Activated T-cell treated with anti-CD3 and anti-CD28 coated beads for 48 hours (primary cell): ENCODE measurements at regions not wholly inside any gene's neighbourhood (a gene's known extent, or its start where the extent isn't known, plus 50 kb on each side); places are given as distances from the start of the nearest gene placed in this dataset.

Experiments used
- DNase-seq: peaks from one replicate; pipeline ENCODE4 v3.0.0-alpha.2; 2020; ENCODE audit warnings: low read depth

DNA sequence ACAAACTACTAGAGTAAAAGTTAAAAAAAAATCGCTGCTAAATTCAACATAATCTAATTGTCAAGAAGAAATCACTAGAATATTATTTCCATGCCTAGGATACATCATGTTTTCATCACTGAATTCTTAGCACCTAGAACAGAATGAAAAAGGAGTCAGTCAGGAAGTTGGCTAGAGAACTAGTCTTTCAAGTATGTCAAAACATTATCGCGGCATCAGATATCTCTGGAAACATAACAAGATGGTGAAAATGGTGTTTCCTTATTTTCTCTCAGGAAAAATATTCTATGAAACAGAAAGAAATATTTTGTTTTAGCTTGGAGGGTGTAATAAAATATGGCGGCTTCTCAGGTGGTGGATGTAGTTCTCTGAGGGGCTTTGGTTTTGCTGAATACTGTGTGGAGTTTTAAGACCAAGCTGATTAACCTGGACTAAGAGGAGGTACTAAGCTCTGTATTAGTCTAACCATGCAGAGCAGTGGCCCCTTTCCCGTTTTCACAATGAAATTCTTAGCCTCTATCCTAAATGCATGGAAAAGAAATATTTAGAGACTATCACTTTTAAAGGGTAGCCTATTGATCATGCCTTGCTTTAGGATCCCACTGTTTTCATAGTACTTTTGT, 205.6 kb downstream of the MDFIC start:
- no peak for DNase-seq

DNA sequence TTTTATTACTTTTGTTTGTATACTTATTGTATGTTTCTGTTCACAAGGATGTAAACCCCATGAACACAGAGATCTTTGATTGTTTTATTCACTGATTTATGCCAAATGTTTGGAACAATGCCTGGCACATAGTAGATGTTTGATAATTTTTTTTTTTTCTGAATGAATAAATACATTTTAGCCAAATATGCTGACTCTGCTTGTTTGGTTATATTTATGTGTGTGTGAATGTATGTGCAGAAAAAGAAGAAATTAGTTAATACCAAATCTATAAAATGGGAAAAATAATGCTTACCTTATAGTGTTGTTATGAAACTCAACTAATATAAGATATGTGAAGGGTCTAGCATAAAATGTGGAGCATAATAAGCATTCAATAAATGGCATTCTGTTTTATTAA, 203.9 kb downstream of the MDFIC start:
- no peak for DNase-seq

GRCh38 chr7:115125312-115125711, 203.4 kb downstream of the MDFIC start:
- DNase-seq, result no peak

DNA sequence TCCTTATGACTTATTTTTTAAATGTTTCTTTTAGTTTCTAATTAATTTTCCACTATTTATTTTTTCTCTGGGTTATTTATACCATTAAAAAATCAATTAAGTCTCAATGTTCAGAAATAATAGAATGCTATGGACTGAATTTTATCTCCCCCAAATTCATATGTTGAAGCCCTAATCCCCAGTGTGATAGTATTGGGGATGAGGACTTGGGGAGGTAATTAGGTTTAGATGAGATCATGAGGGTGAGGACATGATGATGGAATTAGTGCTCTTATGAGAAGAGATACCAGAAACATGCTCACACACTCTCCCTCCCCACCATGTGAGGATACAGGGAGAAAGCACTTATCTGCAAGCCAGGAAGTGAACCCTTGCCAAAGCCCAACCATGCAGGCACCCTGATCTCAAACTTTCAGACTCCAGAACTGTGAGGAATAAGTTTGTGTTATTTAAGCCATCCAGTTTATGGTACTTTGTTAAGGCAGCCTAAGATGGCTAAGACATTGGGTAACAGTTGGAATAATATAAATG, 202.6 kb downstream of the MDFIC start:
- DNase-seq, result no peak

DNA sequence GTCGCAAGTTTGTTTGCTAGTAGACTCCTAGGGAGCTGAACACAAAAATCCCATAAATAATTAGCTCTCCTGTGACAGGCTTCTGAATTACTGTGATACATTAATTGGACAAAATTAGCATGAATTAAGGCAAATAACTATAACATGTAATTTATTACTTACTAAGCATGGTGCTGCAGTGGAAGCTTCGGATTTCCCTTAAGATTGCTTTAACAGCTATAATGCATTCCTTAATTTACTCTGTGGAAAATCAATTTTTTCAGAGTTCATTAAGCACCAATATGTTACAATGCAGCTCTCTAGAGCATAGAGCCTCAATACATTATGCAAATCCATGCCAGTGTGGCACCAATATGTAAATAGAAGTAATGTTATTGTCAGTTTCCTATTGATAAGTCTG, 201.5 kb downstream of the MDFIC start:
- DNase-seq, result no peak

DNA sequence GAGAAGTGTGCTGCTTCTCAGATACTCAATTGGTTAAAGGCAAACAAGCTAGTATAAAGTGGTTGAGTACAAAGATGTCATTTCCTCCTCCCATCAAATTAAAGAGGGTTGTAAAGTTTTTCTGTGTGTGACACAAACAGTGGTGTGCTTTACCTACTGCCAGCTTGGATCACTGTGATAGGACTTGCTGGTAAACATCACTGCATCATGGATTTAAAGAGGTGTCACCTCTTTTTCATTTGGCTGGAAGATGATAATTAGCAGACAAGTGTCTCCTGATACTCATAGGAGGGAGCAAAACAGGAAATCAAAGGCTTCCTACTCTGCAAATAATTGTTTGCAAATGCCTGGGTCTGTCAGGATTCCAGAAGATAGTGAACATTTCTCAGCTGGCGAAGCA, 200.5 kb downstream of the MDFIC start:
- no peak for DNase-seq

GRCh38 chr7:115117748-115118147, 195.9 kb downstream of the MDFIC start:
- no peak for DNase-seq

DNA sequence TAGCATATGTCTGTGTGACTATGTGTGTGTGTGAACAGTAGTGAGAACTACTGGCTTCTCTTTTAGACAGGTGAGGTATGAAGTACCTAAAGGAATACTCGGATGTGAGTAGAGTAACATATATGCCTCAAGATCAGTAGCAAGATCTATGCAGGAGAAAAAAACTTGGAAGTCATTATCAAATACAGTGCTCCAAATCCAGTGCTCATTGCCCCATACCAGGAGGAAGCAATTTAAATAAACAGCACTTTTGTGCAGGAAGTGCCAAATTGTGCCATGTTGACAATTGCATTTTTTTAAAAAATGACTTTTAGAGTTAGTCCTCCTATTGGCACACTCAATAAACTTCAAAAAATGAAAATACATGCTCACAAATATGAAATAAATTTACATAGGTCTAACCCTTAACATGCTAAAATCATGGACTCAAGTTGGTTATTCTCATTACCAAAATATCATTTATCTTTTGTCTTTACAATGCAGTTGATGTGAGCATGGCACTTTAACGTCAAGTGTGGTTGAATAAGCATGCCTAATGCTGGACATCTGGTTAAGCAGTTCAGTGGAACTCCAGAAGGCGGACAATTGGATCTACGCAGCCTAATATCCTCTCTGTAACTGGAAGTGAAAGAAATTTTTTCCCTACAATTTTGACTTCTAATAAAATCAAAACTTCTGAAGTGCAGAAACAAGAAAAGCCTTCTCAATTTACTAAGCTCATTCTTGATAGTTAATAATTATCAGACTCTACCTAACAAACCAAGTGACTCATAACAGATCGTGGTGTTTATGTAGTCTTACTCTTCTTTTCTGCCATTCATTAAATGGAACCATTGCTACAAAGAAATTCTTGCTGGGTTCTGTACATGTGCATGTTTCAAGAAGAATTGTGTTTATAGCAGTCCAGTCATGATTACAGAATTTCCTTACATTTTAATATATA, 195.2 kb downstream of the MDFIC start:
- DNase-seq, result no peak

- no peak for DNase-seq
These were observed 191.9 kb downstream of the MDFIC start for GRCh38 chr7:115113776-115114175.

- no peak for DNase-seq
These were observed 191.2 kb downstream of the MDFIC start for GRCh38 chr7:115113131-115113530.

GRCh38 chr7:115110523-115110922, 188.6 kb downstream of the MDFIC start:
- DNase-seq, result no peak

DNA sequence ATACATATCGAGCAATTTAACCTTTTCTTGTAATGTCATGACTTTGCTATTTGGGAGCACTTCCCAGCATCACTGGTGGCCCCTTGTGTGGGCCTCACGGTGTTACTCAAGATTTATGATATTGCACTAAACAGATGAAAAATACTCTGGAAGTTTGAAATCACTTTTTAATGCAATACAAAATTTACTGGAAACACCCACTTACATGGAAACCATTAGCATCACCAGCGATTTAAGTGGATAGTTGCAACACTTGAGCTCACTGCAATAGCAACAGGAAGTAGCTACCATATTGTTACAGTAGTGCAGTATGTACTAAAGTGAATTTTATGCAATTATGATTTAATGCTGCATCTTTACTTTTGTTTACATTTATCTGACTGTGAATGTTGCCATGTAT, 184.4 kb downstream of the MDFIC start:
- DNase-seq, result no peak

GRCh38 chr7:115102738-115103137, 180.8 kb downstream of the MDFIC start:
- DNase-seq, result no peak

DNA sequence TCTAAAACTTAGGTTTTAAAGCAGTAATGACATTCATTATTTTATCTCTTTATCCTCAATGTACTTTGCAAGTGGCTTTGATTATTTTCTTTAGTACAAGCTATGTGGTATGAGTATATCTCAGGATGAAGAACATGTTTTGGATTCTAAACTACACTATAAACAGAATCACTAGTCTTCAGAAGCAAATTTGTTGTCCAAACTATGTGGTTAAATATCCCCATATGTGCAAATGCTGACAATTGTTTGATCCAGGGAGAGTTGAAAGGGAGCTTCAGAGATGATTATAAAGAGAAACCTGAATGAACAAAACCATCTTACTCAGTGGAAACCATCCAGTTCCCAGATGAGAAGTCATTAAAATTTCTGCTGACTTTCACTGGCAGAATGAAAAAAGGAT, 179.3 kb downstream of the MDFIC start:
- no peak for DNase-seq

DNA sequence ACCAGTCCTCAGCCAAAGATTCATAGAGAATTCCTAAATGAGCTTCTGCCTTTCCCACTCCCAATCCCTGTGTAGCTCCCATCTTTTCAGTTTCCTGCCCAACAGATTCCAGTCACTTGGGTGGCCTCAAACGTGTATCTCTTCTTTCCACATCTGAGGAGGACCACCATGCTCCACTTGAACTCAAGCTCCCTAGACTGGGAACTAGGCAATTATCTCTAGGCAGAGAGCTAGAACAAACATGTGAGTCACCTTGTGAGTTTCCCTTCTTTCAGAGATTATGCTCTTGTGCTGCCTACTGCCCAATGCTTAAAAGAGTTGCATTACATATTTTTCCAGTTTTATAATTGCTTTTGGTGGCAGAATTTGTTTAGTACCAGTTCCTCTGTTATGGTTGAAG, 178.0 kb downstream of the MDFIC start:
- no peak for DNase-seq

- no peak for DNase-seq
These were observed 175.3 kb downstream of the MDFIC start for GRCh38 chr7:115097175-115097671.

DNA sequence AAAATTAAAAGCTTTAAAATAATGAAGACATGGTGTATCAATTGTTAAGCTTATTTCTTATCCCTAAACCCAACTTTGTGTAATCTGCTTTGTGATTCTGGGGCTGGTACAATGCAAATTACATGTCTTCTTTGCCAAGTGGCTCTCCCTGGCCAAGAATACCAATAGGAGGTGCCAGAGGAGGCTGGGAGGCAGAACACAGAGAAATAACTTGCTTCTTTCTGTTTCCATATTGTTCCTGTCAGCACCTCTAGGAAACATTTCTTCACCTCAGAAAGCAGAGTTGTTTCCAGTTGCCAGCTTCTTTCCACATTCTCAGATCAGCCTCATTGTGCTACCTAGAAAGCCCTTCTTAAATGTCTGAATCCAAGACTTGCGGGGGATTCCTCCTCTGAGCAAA, 174.4 kb downstream of the MDFIC start:
- DNase-seq, result no peak

- DNase-seq, result no peak
These were observed 172.3 kb downstream of the MDFIC start for GRCh38 chr7:115094163-115094562.

- DNase-seq, result no peak
These were observed 167.0 kb downstream of the MDFIC start for GRCh38 chr7:115088893-115089292.

DNA sequence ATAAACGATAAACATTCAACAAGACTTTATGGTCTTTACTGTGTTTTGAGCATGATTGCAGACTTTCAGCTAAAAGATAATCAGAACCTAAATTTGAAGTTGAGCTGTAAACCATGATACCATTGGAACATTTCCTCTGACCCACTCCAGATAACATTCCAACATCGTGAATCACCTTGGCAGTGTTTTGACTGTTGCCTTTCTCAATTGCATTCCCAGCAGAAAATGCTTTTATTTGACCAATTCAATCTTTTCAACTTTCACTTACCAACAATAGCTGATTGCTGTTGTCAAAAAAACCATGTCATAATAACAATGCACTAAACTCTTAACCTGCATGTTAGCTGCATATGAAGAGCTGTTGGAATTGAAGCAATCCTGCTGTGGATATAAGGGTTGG, 165.5 kb downstream of the MDFIC start:
- DNase-seq, result no peak

- DNase-seq, result no peak
These were observed 164.4 kb downstream of the MDFIC start for GRCh38 chr7:115086146-115086841.

DNA sequence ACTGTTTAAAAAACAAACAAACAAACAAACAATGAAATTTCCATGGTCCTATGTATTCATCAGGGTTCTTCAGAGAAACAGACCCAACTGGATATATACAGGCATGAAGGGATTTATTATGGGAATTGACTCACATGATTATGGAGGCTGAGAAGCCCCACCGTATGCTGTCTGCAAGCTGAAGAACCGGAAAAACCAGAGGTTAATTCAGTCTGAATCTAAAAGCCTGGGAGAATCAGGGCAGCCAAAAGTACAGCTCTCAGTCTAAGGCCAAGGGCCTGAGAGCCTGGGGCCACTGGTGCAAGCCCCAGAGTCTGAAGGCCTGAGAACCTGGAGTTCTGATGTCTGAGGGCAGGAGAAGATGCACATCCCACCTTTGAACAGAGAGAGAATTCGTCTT, 163.5 kb downstream of the MDFIC start:
- no peak for DNase-seq

DNA sequence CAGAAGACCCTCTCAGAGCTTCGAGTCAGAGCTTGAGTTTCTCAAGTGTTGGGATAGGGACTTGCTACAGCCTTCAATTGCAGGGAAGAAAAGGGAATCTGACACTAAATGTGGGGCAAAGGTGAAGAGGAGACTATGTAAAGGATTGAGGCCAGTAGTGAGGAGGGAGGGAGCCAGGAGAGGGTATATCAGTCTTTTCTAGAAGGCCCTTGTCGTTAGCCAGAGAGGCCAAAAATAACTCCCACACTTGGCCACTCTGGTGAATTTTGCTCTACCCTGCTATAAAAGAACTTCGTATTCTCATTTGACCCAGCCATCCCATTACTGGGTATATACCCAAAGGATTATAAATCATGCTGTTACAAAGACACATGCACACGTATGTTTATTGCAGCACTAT, 162.0 kb downstream of the MDFIC start:
- DNase-seq, result no peak
